H9 (cell line): ENCODE measurements at regions not wholly inside any gene's neighbourhood (a gene's known extent, or its start where the extent isn't known, plus 50 kb on each side); places are given as distances from the start of the nearest gene placed in this dataset.
"Not testable (repeated sequence)": the region's sequence is repeated elsewhere in the genome, so short reads cannot be mapped to it uniquely, and the experiment has no call there.

Experiments
- DNase-seq: peaks from one replicate; pipeline ENCODE4 v3.0.0-alpha.2; 2017
- H2AFZ ChIP-seq: one replicate; pipeline ENCODE4 v1.6.1; 2013; ENCODE audit warnings: mild to moderate bottlenecking, low read length, control low read depth, moderate library complexity
- H2AK5ac ChIP-seq: 2 replicates; pipeline ENCODE4 v1.6.1; 2013; ENCODE audit warnings: low read length, control low read depth, mixed read lengths; ENCODE audit not compliant: insufficient read length
- H2BK120ac ChIP-seq: one replicate; pipeline ENCODE4 v1.6.1; 2013; ENCODE audit warnings: low read depth, mild to moderate bottlenecking, low read length, control low read depth, inconsistent platforms; ENCODE audit not compliant: poor library complexity, severe bottlenecking
- H2BK12ac ChIP-seq: 2 replicates; pipeline ENCODE4 v1.6.1; 2013; ENCODE audit warnings: low read length, control low read depth, mixed read lengths, low read depth; ENCODE audit not compliant: insufficient read length
- H2BK15ac ChIP-seq: 2 replicates; pipeline ENCODE4 v1.6.1; 2013; ENCODE audit warnings: low read depth, low read length, control low read depth
- H2BK20ac ChIP-seq: one replicate; pipeline ENCODE4 v1.6.1; 2013; ENCODE audit warnings: low read depth, mild to moderate bottlenecking, low read length, control low read depth, inconsistent platforms; ENCODE audit not compliant: poor library complexity, severe bottlenecking
- H2BK5ac ChIP-seq: 2 replicates; pipeline ENCODE4 v1.6.1; 2013; ENCODE audit warnings: low read length, control low read depth, mixed read lengths; ENCODE audit not compliant: insufficient read length
- H3K14ac ChIP-seq: 2 replicates; pipeline ENCODE4 v1.6.1; 2013; ENCODE audit warnings: low read length, control low read depth; ENCODE audit not compliant: insufficient read depth
- H3K18ac ChIP-seq: 2 replicates; pipeline ENCODE4 v1.6.1; 2013; ENCODE audit warnings: low read depth, mild to moderate bottlenecking, mixed read lengths, low read length, control low read depth; ENCODE audit not compliant: insufficient read length
- H3K23ac ChIP-seq: 2 replicates; pipeline ENCODE4 v1.6.1; 2013; ENCODE audit warnings: low read length, control low read depth, mixed read lengths, low read depth; ENCODE audit not compliant: insufficient read length
- H3K23me2 ChIP-seq: 2 replicates; pipeline ENCODE4 v1.6.1; 2013; ENCODE audit warnings: low read depth, mild to moderate bottlenecking, mixed read lengths, low read length, control low read depth; ENCODE audit not compliant: insufficient read length, poor library complexity, severe bottlenecking
- H3K27ac ChIP-seq: 2 replicates; pipeline ENCODE4 v1.5.1; 2013; ENCODE audit warnings: low read length, control low read depth, mixed read lengths, low read depth; ENCODE audit not compliant: insufficient read length
- H3K27me3 ChIP-seq: 2 replicates; pipeline ENCODE4 v1.6.1; 2013; ENCODE audit warnings: low read length, control low read depth, inconsistent platforms; ENCODE audit not compliant: insufficient read depth
- H3K4ac ChIP-seq: 2 replicates; pipeline ENCODE4 v1.6.1; 2013; ENCODE audit warnings: low read depth, mild to moderate bottlenecking, control low read depth, inconsistent platforms, low read length, moderate library complexity
- H3K4me1 ChIP-seq: 2 replicates; pipeline ENCODE4 v1.6.1; 2013; ENCODE audit warnings: low read length, control low read depth, inconsistent platforms; ENCODE audit not compliant: insufficient read depth
- H3K4me2 ChIP-seq: 2 replicates; pipeline ENCODE4 v1.6.1; 2013; ENCODE audit warnings: low read length, control low read depth, mixed read lengths; ENCODE audit not compliant: insufficient read length, insufficient read depth
- H3K56ac ChIP-seq: 2 replicates; pipeline ENCODE4 v1.6.1; 2013; ENCODE audit warnings: low read depth, mild to moderate bottlenecking, mixed read lengths, low read length, control low read depth; ENCODE audit not compliant: insufficient read length
- H3K79me1 ChIP-seq: 2 replicates; pipeline ENCODE4 v1.6.1; 2013; ENCODE audit warnings: low read depth, mild to moderate bottlenecking, moderate library complexity, low read length, control low read depth, inconsistent platforms; ENCODE audit not compliant: insufficient read depth, poor library complexity, severe bottlenecking
- H3K79me2 ChIP-seq: 2 replicates; pipeline ENCODE4 v1.6.1; 2013; ENCODE audit warnings: low read length, control low read depth, inconsistent platforms; ENCODE audit not compliant: insufficient read depth
- H3K9ac ChIP-seq: 2 replicates; pipeline ENCODE4 v1.6.1; 2013; ENCODE audit warnings: low read length, control low read depth, mixed read lengths; ENCODE audit not compliant: insufficient read length; ENCODE audit errors: extremely low read depth
- H3K9me3 ChIP-seq: one replicate; pipeline ENCODE4 v1.6.1; 2013; ENCODE audit warnings: low read depth, low read length, inconsistent platforms; ENCODE audit not compliant: control insufficient read depth
- H3T11ph ChIP-seq: one replicate; pipeline ENCODE4 v1.6.1; 2013; ENCODE audit warnings: mild to moderate bottlenecking, low read length, control low read depth, inconsistent platforms
- H4K20me1 ChIP-seq: one replicate; pipeline ENCODE4 v1.6.1; 2013; ENCODE audit not compliant: control insufficient read depth, insufficient read length, insufficient read depth
- H4K5ac ChIP-seq: 2 replicates; pipeline ENCODE4 v1.6.1; 2013; ENCODE audit warnings: low read depth, mild to moderate bottlenecking, mixed read lengths, low read length, control low read depth; ENCODE audit not compliant: insufficient read length
- H4K8ac ChIP-seq: replicated peaks from 2 replicates; pipeline ENCODE4 v1.6.1; 2013; ENCODE audit warnings: low read length, control low read depth, mixed read lengths, low read depth; ENCODE audit not compliant: insufficient read length
- H4K91ac ChIP-seq: 2 replicates; pipeline ENCODE4 v1.6.1; 2013; ENCODE audit warnings: low read depth, mild to moderate bottlenecking, moderate library complexity, mixed read lengths, low read length, control low read depth; ENCODE audit not compliant: insufficient read length
- H3K27ac Mint-ChIP-seq, 3 experiments: 2 replicates in 2 of 3; 3 replicates in 1 of 3; pipeline ENCODE4 v1.8.0; 2020 to 2021; ENCODE audit warnings: mixed read lengths in 3 of 3, mild to moderate bottlenecking in 1 of 3, moderate library complexity in 1 of 3
- H3K27me3 Mint-ChIP-seq: 2 replicates; pipeline ENCODE4 v1.8.0; 2021; ENCODE audit warnings: low read depth, mild to moderate bottlenecking, moderate library complexity, mixed read lengths
- H3K36me3 Mint-ChIP-seq, 3 experiments: 2 replicates in 2 of 3; 3 replicates in 1 of 3; pipeline ENCODE4 v1.8.0; 2020 to 2021; ENCODE audit warnings: low read depth in 3 of 3, mixed read lengths in 3 of 3; ENCODE audit not compliant: insufficient read depth in 1 of 3
- H3K4me1 Mint-ChIP-seq, 2 experiments: 2 replicates each; pipeline ENCODE4 v1.8.0; 2020; ENCODE audit warnings: mixed read lengths in 2 of 2
- H3K4me3 Mint-ChIP-seq, 2 experiments: 2 replicates in 1 of 2; 3 replicates in 1 of 2; pipeline ENCODE4 v1.8.0; 2020 to 2021; ENCODE audit warnings: mild to moderate bottlenecking in 2 of 2, mixed read lengths in 2 of 2, moderate library complexity in 1 of 2
- H3K9me3 Mint-ChIP-seq, 2 experiments: 2 replicates in 1 of 2; 3 replicates in 1 of 2; pipeline ENCODE4 v1.8.0; 2020; ENCODE audit warnings: mild to moderate bottlenecking in 2 of 2, mixed read lengths in 2 of 2, moderate library complexity in 1 of 2
- WGBS: extraction: QIAGEN DNeasy Blood & Tissue Kit; methylation state at CpG from one replicate; pipeline ENCODE4 v1.1.7; 2013; ENCODE audit warnings: missing lambda C conversion rate, low lambda C conversion rate, mixed read lengths; ENCODE audit not compliant: insufficient read length; ENCODE audit errors: extremely low coverage; 5-methylcytosine and 5-hydroxymethylcytosine counted together
- TF ChIP-seq, protein P1 (sequence below): fragments of 200-600 bp; sonication (generic); conservative IDR thresholded peaks from 3 replicates; pipeline ENCODE4 v1.8.0; 2021; ENCODE audit warnings: antibody characterized with exemption, mild to moderate bottlenecking

DNA sequence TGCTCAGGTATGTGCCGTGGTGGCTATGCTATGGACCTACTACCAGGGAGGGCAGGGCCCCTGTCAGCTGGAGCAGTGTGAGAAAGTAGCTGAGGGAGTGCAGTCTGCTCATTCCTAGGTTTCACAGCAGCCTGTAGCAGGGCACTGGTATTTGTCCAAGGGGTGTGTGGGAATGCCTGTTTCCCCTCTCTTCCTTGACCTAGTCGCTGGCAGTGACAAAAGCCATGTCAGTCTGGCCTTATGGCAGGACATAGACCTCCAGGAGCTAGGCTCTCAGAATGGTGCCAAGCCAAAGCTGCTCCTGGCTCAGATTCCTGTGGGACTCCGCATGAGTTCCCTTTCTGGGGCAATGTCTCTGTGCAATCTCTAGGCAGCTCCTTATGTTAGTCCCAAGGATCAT, 253.9 kb upstream of the TYRP1 start:
- no peak overlapping the region for H3K18ac ChIP-seq

DNA sequence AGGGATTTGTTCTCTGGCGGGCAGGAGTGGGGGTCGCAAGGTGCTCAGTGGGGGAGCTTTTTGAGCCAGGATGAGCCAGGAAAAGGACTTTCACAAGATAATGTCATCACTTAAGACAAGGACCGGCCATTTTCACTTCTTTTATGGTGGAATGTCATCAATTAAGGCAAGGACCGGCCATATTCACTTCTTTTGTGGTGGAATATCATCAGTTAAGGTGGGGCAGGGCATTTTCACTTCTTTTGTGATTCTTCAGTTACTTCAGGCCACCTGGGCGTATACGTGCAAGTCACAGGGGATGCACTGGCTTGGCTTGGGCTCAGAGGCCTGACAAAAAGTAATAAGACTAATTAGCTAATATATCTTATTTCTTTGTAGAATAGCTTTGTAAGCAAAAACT, 252.1 kb upstream of the TYRP1 start:
- H3K9me3 ChIP-seq, H3K79me2 ChIP-seq, H3T11ph ChIP-seq, H3K18ac ChIP-seq, H3K9ac ChIP-seq, H3K27me3 Mint-ChIP-seq, H2BK15ac ChIP-seq, H2AK5ac ChIP-seq, H2BK12ac ChIP-seq, H2BK5ac ChIP-seq, H4K8ac ChIP-seq, H3K4me1 ChIP-seq, H2BK120ac ChIP-seq, H3K4ac ChIP-seq, H3K9me3 Mint-ChIP-seq, H2BK20ac ChIP-seq, H4K20me1 ChIP-seq, H2AFZ ChIP-seq, H4K91ac ChIP-seq, H3K56ac ChIP-seq, H3K27me3 ChIP-seq, H3K36me3 Mint-ChIP-seq, H4K5ac ChIP-seq, H3K79me1 ChIP-seq, H3K23me2 ChIP-seq, H3K4me2 ChIP-seq, H3K14ac ChIP-seq, H3K4me3 Mint-ChIP-seq, H3K23ac ChIP-seq, H3K27ac ChIP-seq: not testable (repeated sequence)
- Mint-ChIP-seq H3K4me1 (peaks cover 5 to 18% of the 10 kb centered on the region in 2 experiments), H3K27ac (peak overlapping the region; percentile 13 to 58 (median 30); a peak in 5 of 7 replicates)
- no CpG with 5 or more reads among the region's 6 CpGs for WGBS
- peak; percentile 32 for DNase-seq

More for the DNA sequence above, 253.9 kb upstream of the TYRP1 start:
- H3K4ac ChIP-seq, result no peak overlapping the region
- no peaks in the 10 kb centered on the region for H4K20me1 ChIP-seq
- no peaks in the 10 kb centered on the region for H3K79me2 ChIP-seq
- no peak overlapping the region for H3K9ac ChIP-seq
- H3K14ac ChIP-seq, result no peak overlapping the region
- no peak overlapping the region for H2BK20ac ChIP-seq
- H4K91ac ChIP-seq, result no peak overlapping the region
- no peak for DNase-seq
- H3K4me2 ChIP-seq, result no peak overlapping the region
- no peak overlapping the region for H3T11ph ChIP-seq
- H2AFZ ChIP-seq, result no peak overlapping the region
- H2AK5ac ChIP-seq, result no peak overlapping the region
- no peaks in the 10 kb centered on the region for H3K4me1 ChIP-seq
- H4K8ac ChIP-seq, result no peak overlapping the region
- no peak overlapping the region for H3K4me3 Mint-ChIP-seq
- no peaks in the 10 kb centered on the region; a peak in 1 of 5 replicates for H3K9me3 Mint-ChIP-seq
- TF ChIP-seq, protein P1, sequence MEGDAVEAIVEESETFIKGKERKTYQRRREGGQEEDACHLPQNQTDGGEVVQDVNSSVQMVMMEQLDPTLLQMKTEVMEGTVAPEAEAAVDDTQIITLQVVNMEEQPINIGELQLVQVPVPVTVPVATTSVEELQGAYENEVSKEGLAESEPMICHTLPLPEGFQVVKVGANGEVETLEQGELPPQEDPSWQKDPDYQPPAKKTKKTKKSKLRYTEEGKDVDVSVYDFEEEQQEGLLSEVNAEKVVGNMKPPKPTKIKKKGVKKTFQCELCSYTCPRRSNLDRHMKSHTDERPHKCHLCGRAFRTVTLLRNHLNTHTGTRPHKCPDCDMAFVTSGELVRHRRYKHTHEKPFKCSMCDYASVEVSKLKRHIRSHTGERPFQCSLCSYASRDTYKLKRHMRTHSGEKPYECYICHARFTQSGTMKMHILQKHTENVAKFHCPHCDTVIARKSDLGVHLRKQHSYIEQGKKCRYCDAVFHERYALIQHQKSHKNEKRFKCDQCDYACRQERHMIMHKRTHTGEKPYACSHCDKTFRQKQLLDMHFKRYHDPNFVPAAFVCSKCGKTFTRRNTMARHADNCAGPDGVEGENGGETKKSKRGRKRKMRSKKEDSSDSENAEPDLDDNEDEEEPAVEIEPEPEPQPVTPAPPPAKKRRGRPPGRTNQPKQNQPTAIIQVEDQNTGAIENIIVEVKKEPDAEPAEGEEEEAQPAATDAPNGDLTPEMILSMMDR, result no peak
- H2BK120ac ChIP-seq, result no peak overlapping the region
- H2BK5ac ChIP-seq, result no peak overlapping the region
- H3K36me3 Mint-ChIP-seq, result no peaks in the 10 kb centered on the region; a peak in 1 of 7 replicates
- H3K27me3 ChIP-seq, result no peaks in the 10 kb centered on the region
- peaks cover 5 to 18% of the 10 kb centered on the region in 2 experiments for H3K4me1 Mint-ChIP-seq
- no CpG with 5 or more reads among the region's 3 CpGs for WGBS
- no peak overlapping the region for H3K27ac ChIP-seq
- no peaks in the 10 kb centered on the region for H3K9me3 ChIP-seq
- H3K27me3 Mint-ChIP-seq, result no peaks in the 10 kb centered on the region
- no peaks in the 10 kb centered on the region for H3K23me2 ChIP-seq
- H3K56ac ChIP-seq, result no peak overlapping the region
- H2BK15ac ChIP-seq, result no peak overlapping the region
- H2BK12ac ChIP-seq, result no peak overlapping the region
- H4K5ac ChIP-seq, result no peak overlapping the region
- H3K27ac Mint-ChIP-seq, result no peak overlapping the region
- H3K79me1 ChIP-seq, result no peaks in the 10 kb centered on the region
- H3K23ac ChIP-seq, result no peak overlapping the region
